ENCODE measurements at regions not wholly inside any gene's neighbourhood (a gene's known extent, or its start where the extent isn't known, plus 50 kb on each side); places are given as distances from the start of the nearest gene placed in this dataset.

GRCh38 chr5:54753753-54754152, 231.6 kb downstream of the ESM1 start:
- DNase-seq (ENCODE audit: insufficient read length, low spot score) = no peak
- no peak for FAIRE-seq
- TF ChIP-seq POLR2A (IDR thresholded peaks at IDR 0.05; ENCODE audit: low read depth, low read length) = no peak

GRCh38 chr5:54753034-54753433, 232.4 kb downstream of the ESM1 start:
- TF ChIP-seq POLR2A (IDR thresholded peaks at IDR 0.05; ENCODE audit: low read depth, low read length) = no peak
- no peak for FAIRE-seq

GRCh38 chr5:54748527-54748926, 231.0 kb downstream of the SNX18 start:
- DNase-seq (ENCODE audit: insufficient read length, low spot score) (no peak), FAIRE-seq (no peak)
- no peak for TF ChIP-seq POLR2A (IDR thresholded peaks at IDR 0.05; ENCODE audit: low read depth, low read length)

More at GRCh38 chr5:54753034-54753433, 232.4 kb downstream of the ESM1 start:
- no peak for DNase-seq (ENCODE audit: insufficient read length, low spot score)

- TF ChIP-seq POLR2A (IDR thresholded peaks at IDR 0.05; ENCODE audit: low read depth, low read length) = no peak
- FAIRE-seq = no peak
- no peak for DNase-seq (ENCODE audit: insufficient read length, low spot score)
Observed at GRCh38 chr5:54746777-54747398, 229.3 kb downstream of the SNX18 start.

- DNase-seq (ENCODE audit: insufficient read length, low spot score) (no peak), FAIRE-seq (no peak)
- no peak for TF ChIP-seq POLR2A (IDR thresholded peaks at IDR 0.05; ENCODE audit: low read depth, low read length)
Observed at GRCh38 chr5:54746346-54746745, 228.8 kb downstream of the SNX18 start.

- DNase-seq (ENCODE audit: insufficient read length, low spot score) (no peak), FAIRE-seq (no peak)
- TF ChIP-seq POLR2A (IDR thresholded peaks at IDR 0.05; ENCODE audit: low read depth, low read length) = no peak
Observed at GRCh38 chr5:54745599-54745998, 228.0 kb downstream of the SNX18 start.

GRCh38 chr5:54743997-54744788, 226.6 kb downstream of the SNX18 start:
- FAIRE-seq (no peak), DNase-seq (ENCODE audit: insufficient read length, low spot score) (peak; percentile 40)
- no peak for TF ChIP-seq POLR2A (IDR thresholded peaks at IDR 0.05; ENCODE audit: low read depth, low read length)

GRCh38 chr5:54743581-54743980, 226.0 kb downstream of the SNX18 start:
- FAIRE-seq = no peak
- no peak for TF ChIP-seq POLR2A (IDR thresholded peaks at IDR 0.05; ENCODE audit: low read depth, low read length)
- no peak for DNase-seq (ENCODE audit: insufficient read length, low spot score)

- no peak for TF ChIP-seq POLR2A (IDR thresholded peaks at IDR 0.05; ENCODE audit: low read depth, low read length)
- FAIRE-seq (no peak), DNase-seq (ENCODE audit: insufficient read length, low spot score) (peak; percentile 48)
Observed at GRCh38 chr5:54742417-54742891, 224.9 kb downstream of the SNX18 start.

- TF ChIP-seq POLR2A (IDR thresholded peaks at IDR 0.05; ENCODE audit: low read depth, low read length) = no peak
- DNase-seq (ENCODE audit: insufficient read length, low spot score) = no peak
- FAIRE-seq = no peak
Observed at GRCh38 chr5:54741711-54742110, 224.2 kb downstream of the SNX18 start.

GRCh38 chr5:54740141-54740540, 222.6 kb downstream of the SNX18 start:
- DNase-seq (ENCODE audit: insufficient read length, low spot score) = no peak
- FAIRE-seq = no peak
- TF ChIP-seq POLR2A (IDR thresholded peaks at IDR 0.05; ENCODE audit: low read depth, low read length) = no peak

GRCh38 chr5:54739371-54739770, 221.8 kb downstream of the SNX18 start:
- FAIRE-seq (no peak), DNase-seq (ENCODE audit: insufficient read length, low spot score) (no peak)
- no peak for TF ChIP-seq POLR2A (IDR thresholded peaks at IDR 0.05; ENCODE audit: low read depth, low read length)

- no peak for TF ChIP-seq POLR2A (IDR thresholded peaks at IDR 0.05; ENCODE audit: low read depth, low read length)
- FAIRE-seq (no peak), DNase-seq (ENCODE audit: insufficient read length, low spot score) (no peak)
Observed at GRCh38 chr5:54738973-54739367, 221.4 kb downstream of the SNX18 start.

GRCh38 chr5:54738118-54738972, 220.8 kb downstream of the SNX18 start:
- no peak for TF ChIP-seq POLR2A (IDR thresholded peaks at IDR 0.05; ENCODE audit: low read depth, low read length)
- DNase-seq (ENCODE audit: insufficient read length, low spot score) = peak; percentile 23
- peak; percentile 15 for FAIRE-seq
